Breast epithelium (tissue), 4 donors: ENCODE measurements at regions not wholly inside any gene's neighbourhood (a gene's known extent, or its start where the extent isn't known, plus 50 kb on each side); places are given as distances from the start of the nearest gene placed in this dataset.

ENCODE experiments used
- DNase-seq, 2 donors: peaks; one replicate each; pipeline ENCODE4 v3.0.0-alpha.2; 2019; ENCODE audit warnings: low spot score in 2 of 2
- H3K27ac ChIP-seq, 2 donors: fragments of 200-600 bp; sonication (generic) in 1 of 2; one replicate each; pipeline ENCODE4 v1.5.1; 2016 to 2019; ENCODE audit warnings: mild to moderate bottlenecking in 1 of 2
- H3K27me3 ChIP-seq, 2 donors: fragments of 200-600 bp; sonication (generic) in 1 of 2; one replicate each; pipeline versions ENCODE4 v1.5.1 to v1.6.0; 2017 to 2019; ENCODE audit warnings: control low read depth in 1 of 2, mild to moderate bottlenecking in 1 of 2
- H3K36me3 ChIP-seq: fragments of 200-600 bp; one replicate; pipeline ENCODE4 v1.5.1; 2019
- H3K4me1 ChIP-seq, 2 donors: fragments of 200-600 bp; sonication (generic); one replicate each; pipeline ENCODE4 v1.5.1; 2016 to 2019; ENCODE audit warnings: control low read depth in 1 of 2
- H3K4me3 ChIP-seq, 3 donors: fragments of 200-600 bp; sonication (generic); 1 replicate in 2 of 3; 2 replicates in 1 of 3; pipeline ENCODE4 v1.5.1; 2016 to 2019; ENCODE audit warnings: mild to moderate bottlenecking in 3 of 3, moderate library complexity in 2 of 3
- H3K9me3 ChIP-seq, 2 donors: fragments of 200-600 bp; sonication (generic) in 1 of 2; one replicate each; pipeline ENCODE4 v1.5.1; 2016 to 2019; ENCODE audit warnings: control low read depth in 1 of 2
- CTCF ChIP-seq, 3 donors: fragments of 450-650 bp; IDR thresholded peaks; one replicate each; pipeline ENCODE4 v1.5.1; 2016 to 2017; ENCODE audit warnings: antibody characterized with exemption in 3 of 3, mild to moderate bottlenecking in 3 of 3, moderate library complexity in 3 of 3
- POLR2A ChIP-seq: fragments of 450-650 bp; IDR thresholded peaks from one replicate; pipeline ENCODE4 v1.6.1; 2016; ENCODE audit warnings: antibody characterized with exemption, mild to moderate bottlenecking, moderate library complexity
- POLR2AphosphoS5 ChIP-seq, 3 donors: sonication (generic); formaldehyde crosslinking; IDR thresholded peaks; one replicate each; pipeline ENCODE4 v1.6.1; 2017; ENCODE audit warnings: antibody characterized with exemption in 3 of 3
- intact Hi-C: fragments of 100-400 bp; cut with DNase I; formaldehyde crosslinking; loops from one replicate; pipeline ENCODE4 v1.15.1; 2023; ENCODE audit warnings: low total_unique reads

- Histone ChIP-seq H3K4me1 (no peaks in the 10 kb centered on the region), H3K9me3 (no peaks in the 10 kb centered on the region), H3K4me3 (no peak overlapping the region), H3K36me3 (no peaks in the 10 kb centered on the region), H3K27ac (no peak overlapping the region), H3K27me3 (no peaks in the 10 kb centered on the region)
- intact Hi-C loops = no loop called here
- TF ChIP-seq POLR2A (no peak), CTCF (IDR thresholded peaks at IDR 0.05) (no peak), POLR2AphosphoS5 (IDR thresholded peaks at IDR 0.05) (no peak)
- no peak for DNase-seq
These were observed 56.8 kb upstream of the DCTD start for GRCh38 chr4:182973941-182974340.

- Histone ChIP-seq H3K9me3 (no peaks in the 10 kb centered on the region), H3K4me1 (no peaks in the 10 kb centered on the region), H3K4me3 (no peak overlapping the region), H3K36me3 (no peaks in the 10 kb centered on the region), H3K27me3 (no peaks in the 10 kb centered on the region), H3K27ac (no peak overlapping the region)
- TF ChIP-seq POLR2AphosphoS5 (IDR thresholded peaks at IDR 0.05) = no peak
- no peak for TF ChIP-seq CTCF (IDR thresholded peaks at IDR 0.05)
- TF ChIP-seq POLR2A = no peak
- no peak for DNase-seq
- intact Hi-C loops = no loop called here
These were observed 56.3 kb upstream of the DCTD start for GRCh38 chr4:182973511-182973911.

GRCh38 chr4:182971702-182972101 is 54.5 kb upstream of the DCTD start:
- Histone ChIP-seq H3K4me3 (no peak overlapping the region), H3K27ac (no peak overlapping the region), H3K27me3 (no peaks in the 10 kb centered on the region), H3K36me3 (no peaks in the 10 kb centered on the region), H3K4me1 (no peaks in the 10 kb centered on the region), H3K9me3 (no peaks in the 10 kb centered on the region)
- intact Hi-C loops = no loop called here
- TF ChIP-seq POLR2AphosphoS5 (IDR thresholded peaks at IDR 0.05) (no peak), POLR2A (no peak), CTCF (IDR thresholded peaks at IDR 0.05) (no peak)
- DNase-seq = no peak

GRCh38 chr4:182969651-182970279 is 52.6 kb upstream of the DCTD start:
- Histone ChIP-seq H3K9me3 (no peaks in the 10 kb centered on the region), H3K36me3 (no peaks in the 10 kb centered on the region), H3K27me3 (no peaks in the 10 kb centered on the region), H3K4me1 (no peaks in the 10 kb centered on the region), H3K4me3 (no peak overlapping the region), H3K27ac (no peak overlapping the region)
- no peak for DNase-seq
- TF ChIP-seq CTCF (IDR thresholded peaks at IDR 0.05) = no peak
- TF ChIP-seq POLR2AphosphoS5 (IDR thresholded peaks at IDR 0.05) = no peak
- no peak for TF ChIP-seq POLR2A
- intact Hi-C loops = no loop called here

GRCh38 chr4:182968917-182969650 is 51.9 kb upstream of the DCTD start:
- Histone ChIP-seq H3K36me3 (no peaks in the 10 kb centered on the region), H3K9me3 (no peaks in the 10 kb centered on the region), H3K27me3 (no peaks in the 10 kb centered on the region), H3K4me1 (no peaks in the 10 kb centered on the region), H3K27ac (no peak overlapping the region), H3K4me3 (no peak overlapping the region)
- no peak for TF ChIP-seq CTCF (IDR thresholded peaks at IDR 0.05)
- TF ChIP-seq POLR2A = no peak
- TF ChIP-seq POLR2AphosphoS5 (IDR thresholded peaks at IDR 0.05) = no peak
- intact Hi-C loops = no loop called here
- no peak for DNase-seq
